ENCODE measurements at regions not wholly inside any gene's neighbourhood (a gene's known extent, or its start where the extent isn't known, plus 50 kb on each side); places are given as distances from the start of the nearest gene placed in this dataset.

DNA sequence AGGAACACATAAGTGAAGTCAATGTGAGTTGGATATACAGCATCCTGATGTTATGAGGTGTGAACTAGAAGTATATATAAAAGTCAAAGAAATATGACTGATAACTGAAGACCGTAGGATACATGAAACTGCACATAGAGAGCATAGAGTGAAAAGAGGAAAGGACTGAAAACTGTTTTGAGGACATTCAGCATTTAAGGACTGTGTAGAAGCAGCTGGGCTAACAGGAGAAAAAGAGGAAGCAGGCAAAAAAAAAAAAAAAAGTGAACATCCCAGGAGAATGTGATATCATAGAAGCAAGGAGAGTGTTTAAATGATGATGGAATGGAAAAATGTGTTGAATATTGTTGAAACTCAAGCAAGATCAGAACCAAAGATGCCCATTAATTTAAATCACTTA lies 363.5 kb downstream of the PCDH20 start:
- H3K27ac ChIP-seq (ENCODE audit: low read depth, low read length): no peak overlapping the region
- H3K27me3 ChIP-seq (ENCODE audit: control insufficient read depth, insufficient read depth, low read length): no peaks in the 10 kb centered on the region
- H3K4me3 ChIP-seq (ENCODE audit: low read length): no peak overlapping the region
- H3K4me1 ChIP-seq (ENCODE audit: control insufficient read depth, insufficient read depth, low read length): no peaks in the 10 kb centered on the region
- no peak overlapping the region for H3K9ac ChIP-seq (ENCODE audit: low read length)
- H3K36me3 ChIP-seq (ENCODE audit: control insufficient read depth, insufficient read depth, low read length): no peaks in the 10 kb centered on the region

DNA sequence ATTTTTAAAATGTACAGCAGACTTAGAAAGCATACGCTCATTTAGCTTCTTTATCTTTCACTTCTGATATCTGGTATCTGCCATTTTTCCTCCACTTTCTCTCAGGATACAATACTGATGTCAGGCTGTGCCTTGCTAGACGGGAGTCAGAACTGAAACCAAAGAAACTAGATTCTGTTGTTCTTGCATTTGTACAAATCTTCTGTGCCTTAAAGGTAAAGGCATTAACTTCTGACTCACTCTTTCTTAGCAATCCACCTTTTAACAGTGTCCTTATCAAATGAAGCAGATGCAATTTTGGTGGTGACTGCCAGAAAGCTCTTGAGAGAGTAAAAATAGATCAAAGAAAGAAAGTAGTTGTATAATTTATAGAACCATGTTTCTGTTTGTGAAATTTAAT lies 370.4 kb downstream of the PCDH20 start:
- Histone ChIP-seq H3K4me3 (ENCODE audit: low read length) (no peak overlapping the region), H3K27ac (ENCODE audit: low read depth, low read length) (no peak overlapping the region), H3K4me1 (ENCODE audit: control insufficient read depth, insufficient read depth, low read length) (peaks cover 5% of the 10 kb centered on the region), H3K9ac (ENCODE audit: low read length) (no peak overlapping the region), H3K36me3 (ENCODE audit: control insufficient read depth, insufficient read depth, low read length) (no peaks in the 10 kb centered on the region), H3K27me3 (ENCODE audit: control insufficient read depth, insufficient read depth, low read length) (no peaks in the 10 kb centered on the region)

DNA sequence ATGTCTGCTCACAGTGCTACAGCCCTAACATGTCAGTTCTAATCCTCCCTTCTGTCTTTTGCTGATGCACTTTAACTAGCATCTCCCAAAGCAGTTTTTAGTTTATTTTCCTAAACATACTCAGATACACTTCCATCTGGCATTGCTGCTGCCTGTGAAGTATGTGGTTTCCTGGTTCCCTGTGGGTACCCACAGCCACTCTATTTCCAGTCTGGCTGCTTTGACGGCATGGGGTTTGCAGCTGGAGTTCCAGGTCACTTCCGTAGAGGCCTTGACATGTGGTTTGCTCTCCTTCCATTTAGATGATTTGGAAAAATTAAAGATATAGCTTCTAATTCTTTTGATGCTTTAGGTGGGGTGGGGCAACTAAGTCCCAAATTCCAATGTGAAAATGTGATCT lies 375.5 kb downstream of the PCDH20 start:
- H3K36me3 ChIP-seq (ENCODE audit: control insufficient read depth, insufficient read depth, low read length): no peaks in the 10 kb centered on the region
- H3K9ac ChIP-seq (ENCODE audit: low read length): no peak overlapping the region
- no peak overlapping the region for H3K4me3 ChIP-seq (ENCODE audit: low read length)
- no peak overlapping the region for H3K27ac ChIP-seq (ENCODE audit: low read depth, low read length)
- no peaks in the 10 kb centered on the region for H3K27me3 ChIP-seq (ENCODE audit: control insufficient read depth, insufficient read depth, low read length)
- H3K4me1 ChIP-seq (ENCODE audit: control insufficient read depth, insufficient read depth, low read length): no peaks in the 10 kb centered on the region

DNA sequence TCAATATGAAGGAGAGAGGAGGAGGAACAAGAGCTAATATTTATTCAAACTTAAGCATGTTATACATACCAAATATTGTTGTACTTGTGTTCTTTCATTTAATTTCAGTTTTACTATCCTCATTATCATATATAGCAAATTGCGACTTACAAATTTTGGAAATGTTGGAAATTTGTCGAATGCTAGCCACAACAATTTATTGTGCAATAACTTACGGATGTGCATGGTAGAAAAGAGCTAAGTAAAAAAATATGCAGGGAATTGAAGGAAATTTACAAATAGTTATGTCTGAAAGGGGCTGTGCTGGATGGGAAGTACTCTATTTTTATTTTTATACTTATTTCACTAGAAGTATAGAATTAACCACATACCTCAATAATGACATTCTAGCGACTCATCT lies 376.3 kb downstream of the PCDH20 start:
- Histone ChIP-seq H3K27ac (ENCODE audit: low read depth, low read length) (no peak overlapping the region), H3K4me3 (ENCODE audit: low read length) (no peak overlapping the region), H3K27me3 (ENCODE audit: control insufficient read depth, insufficient read depth, low read length) (no peaks in the 10 kb centered on the region), H3K4me1 (ENCODE audit: control insufficient read depth, insufficient read depth, low read length) (no peaks in the 10 kb centered on the region), H3K36me3 (ENCODE audit: control insufficient read depth, insufficient read depth, low read length) (no peaks in the 10 kb centered on the region), H3K9ac (ENCODE audit: low read length) (no peak overlapping the region)

DNA sequence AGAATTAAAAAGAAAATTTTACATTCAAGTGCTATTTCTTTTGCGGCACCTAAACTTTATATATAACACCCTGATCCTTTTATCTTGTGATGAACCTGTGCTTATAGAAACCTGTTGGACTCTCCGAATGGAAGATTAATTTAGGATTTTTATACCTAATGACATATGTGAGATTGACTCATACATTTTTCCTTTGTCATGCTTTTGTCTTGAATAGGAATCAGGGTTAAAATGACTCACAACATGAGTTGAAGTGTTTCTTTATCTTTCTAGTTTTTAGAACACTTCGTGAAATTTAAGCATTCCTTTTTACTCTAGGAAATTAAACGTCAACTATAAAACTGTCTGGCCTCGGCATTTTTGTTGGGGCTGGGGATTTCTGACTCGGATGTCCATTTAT lies 378.9 kb downstream of the PCDH20 start:
- no peaks in the 10 kb centered on the region for H3K4me1 ChIP-seq (ENCODE audit: control insufficient read depth, insufficient read depth, low read length)
- no peak overlapping the region for H3K4me3 ChIP-seq (ENCODE audit: low read length)
- H3K36me3 ChIP-seq (ENCODE audit: control insufficient read depth, insufficient read depth, low read length): no peaks in the 10 kb centered on the region
- no peak overlapping the region for H3K9ac ChIP-seq (ENCODE audit: low read length)
- no peak overlapping the region for H3K27ac ChIP-seq (ENCODE audit: low read depth, low read length)
- H3K27me3 ChIP-seq (ENCODE audit: control insufficient read depth, insufficient read depth, low read length): no peaks in the 10 kb centered on the region

DNA sequence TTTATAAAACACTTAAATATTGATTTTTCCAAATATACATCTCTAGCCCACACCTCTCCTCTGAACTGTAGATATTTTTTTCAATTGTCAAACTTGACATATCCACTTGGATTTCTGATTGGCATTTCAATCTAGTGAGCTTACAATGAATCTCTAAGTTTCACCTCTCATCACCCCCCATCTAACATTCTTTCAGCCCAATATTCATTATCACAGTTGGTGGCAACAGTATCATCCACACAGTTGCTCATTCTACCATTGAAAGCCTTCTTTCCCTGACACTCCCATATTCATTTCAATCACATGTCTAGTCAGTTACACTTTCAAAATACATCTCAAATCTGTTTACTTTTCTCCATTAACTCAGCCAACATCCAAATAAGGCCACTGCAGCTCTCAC lies 385.2 kb downstream of the PCDH20 start:
- no peaks in the 10 kb centered on the region for H3K36me3 ChIP-seq (ENCODE audit: control insufficient read depth, insufficient read depth, low read length)
- H3K27ac ChIP-seq (ENCODE audit: low read depth, low read length): no peak overlapping the region
- no peaks in the 10 kb centered on the region for H3K27me3 ChIP-seq (ENCODE audit: control insufficient read depth, insufficient read depth, low read length)
- H3K4me1 ChIP-seq (ENCODE audit: control insufficient read depth, insufficient read depth, low read length): no peaks in the 10 kb centered on the region
- H3K9ac ChIP-seq (ENCODE audit: low read length): no peak overlapping the region
- no peak overlapping the region for H3K4me3 ChIP-seq (ENCODE audit: low read length)

DNA sequence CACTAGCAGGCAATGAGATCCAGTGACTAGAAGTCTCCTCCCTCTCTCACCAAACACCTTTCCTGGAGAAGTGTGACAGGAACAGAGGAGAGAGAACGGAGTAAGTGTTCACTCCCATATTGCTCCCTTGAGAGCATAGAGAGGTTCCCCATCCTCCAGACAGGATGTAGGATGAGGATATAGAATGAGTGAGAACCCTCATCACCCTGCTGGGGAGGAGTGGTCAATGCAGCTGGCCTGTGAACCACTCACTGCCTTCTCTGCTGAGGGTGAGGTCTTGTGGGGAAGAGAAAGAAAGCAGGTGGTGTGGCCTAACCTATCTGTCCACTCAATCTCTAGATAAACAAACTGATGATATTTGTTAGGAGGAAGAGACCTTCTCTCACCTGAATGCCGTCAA lies 386.6 kb downstream of the PCDH20 start:
- H3K4me1 ChIP-seq (ENCODE audit: control insufficient read depth, insufficient read depth, low read length): no peaks in the 10 kb centered on the region
- no peak overlapping the region for H3K9ac ChIP-seq (ENCODE audit: low read length)
- no peaks in the 10 kb centered on the region for H3K27me3 ChIP-seq (ENCODE audit: control insufficient read depth, insufficient read depth, low read length)
- H3K36me3 ChIP-seq (ENCODE audit: control insufficient read depth, insufficient read depth, low read length): no peaks in the 10 kb centered on the region
- no peak overlapping the region for H3K4me3 ChIP-seq (ENCODE audit: low read length)
- H3K27ac ChIP-seq (ENCODE audit: low read depth, low read length): no peak overlapping the region

DNA sequence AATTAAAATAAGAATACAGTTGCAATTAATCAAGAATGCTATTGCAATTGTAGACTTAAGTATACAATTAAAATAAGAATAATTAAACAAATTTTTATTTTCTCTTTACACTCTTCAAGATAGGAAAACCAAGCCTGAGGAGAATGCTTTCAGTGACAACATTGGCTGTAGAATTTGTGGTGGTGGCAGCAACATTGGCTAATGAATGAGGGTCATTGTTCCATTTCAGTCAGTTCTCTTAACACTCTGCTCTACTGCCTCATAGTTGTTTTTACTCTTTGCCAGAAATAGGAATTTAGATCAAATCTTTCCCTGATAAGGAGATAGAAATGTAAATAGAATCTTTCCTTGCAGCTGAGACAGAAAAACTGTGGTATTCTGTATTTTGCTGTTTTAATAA lies 391.6 kb downstream of the PCDH20 start:
- Histone ChIP-seq H3K9ac (ENCODE audit: low read length) (no peak overlapping the region), H3K27me3 (ENCODE audit: control insufficient read depth, insufficient read depth, low read length) (no peaks in the 10 kb centered on the region), H3K27ac (ENCODE audit: low read depth, low read length) (no peak overlapping the region), H3K36me3 (ENCODE audit: control insufficient read depth, insufficient read depth, low read length) (no peaks in the 10 kb centered on the region), H3K4me3 (ENCODE audit: low read length) (no peak overlapping the region), H3K4me1 (ENCODE audit: control insufficient read depth, insufficient read depth, low read length) (no peaks in the 10 kb centered on the region)

DNA sequence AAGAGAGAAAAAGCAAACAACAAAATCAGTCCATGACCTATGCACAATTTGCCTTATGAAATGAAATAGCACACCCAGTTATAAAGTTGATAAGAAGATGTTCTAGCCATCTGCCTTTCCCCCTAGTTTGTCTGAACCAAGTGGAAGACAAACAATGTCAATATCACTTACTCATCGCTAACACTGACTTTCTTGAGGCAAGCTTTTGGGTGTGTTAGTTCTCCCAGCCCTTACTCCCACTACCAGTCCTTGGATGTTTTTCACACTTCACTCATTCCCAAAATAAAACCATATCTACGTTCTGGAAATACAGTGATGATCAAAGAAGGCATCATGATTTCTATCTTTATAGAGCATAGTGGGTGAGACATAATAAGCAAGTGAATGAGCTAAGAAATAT lies 393.8 kb downstream of the PCDH20 start:
- Histone ChIP-seq H3K27me3 (ENCODE audit: control insufficient read depth, insufficient read depth, low read length) (no peaks in the 10 kb centered on the region), H3K36me3 (ENCODE audit: control insufficient read depth, insufficient read depth, low read length) (no peaks in the 10 kb centered on the region), H3K27ac (ENCODE audit: low read depth, low read length) (no peak overlapping the region)

DNA sequence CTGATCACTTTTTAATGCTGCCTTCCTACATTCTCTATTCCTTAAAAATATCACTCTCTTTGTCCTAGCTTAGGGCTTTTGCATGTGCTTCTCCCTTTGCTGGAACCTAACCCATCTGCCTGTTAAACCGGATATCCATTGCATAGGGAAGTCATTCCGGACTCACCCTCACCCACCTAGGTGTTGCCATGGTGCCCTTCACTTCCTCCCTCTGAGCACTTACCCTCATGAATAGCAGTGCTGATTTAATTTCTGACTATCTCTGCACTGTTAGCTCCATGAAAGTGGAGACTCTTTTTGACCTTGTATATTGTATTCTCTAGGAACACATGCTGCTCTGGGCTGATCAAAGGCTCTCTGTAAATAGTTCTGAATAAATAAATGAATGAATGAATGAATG lies 401.9 kb downstream of the PCDH20 start:
- Histone ChIP-seq H3K36me3 (ENCODE audit: control insufficient read depth, insufficient read depth, low read length) (no peaks in the 10 kb centered on the region), H3K27ac (ENCODE audit: low read depth, low read length) (no peak overlapping the region), H3K9ac (ENCODE audit: low read length) (no peak overlapping the region), H3K27me3 (ENCODE audit: control insufficient read depth, insufficient read depth, low read length) (no peaks in the 10 kb centered on the region), H3K4me3 (ENCODE audit: low read length) (no peak overlapping the region), H3K4me1 (ENCODE audit: control insufficient read depth, insufficient read depth, low read length) (no peaks in the 10 kb centered on the region)

More for the DNA sequence above, 393.8 kb downstream of the PCDH20 start:
- Histone ChIP-seq H3K9ac (ENCODE audit: low read length) (no peak overlapping the region), H3K4me1 (ENCODE audit: control insufficient read depth, insufficient read depth, low read length) (no peaks in the 10 kb centered on the region), H3K4me3 (ENCODE audit: low read length) (no peak overlapping the region)

DNA sequence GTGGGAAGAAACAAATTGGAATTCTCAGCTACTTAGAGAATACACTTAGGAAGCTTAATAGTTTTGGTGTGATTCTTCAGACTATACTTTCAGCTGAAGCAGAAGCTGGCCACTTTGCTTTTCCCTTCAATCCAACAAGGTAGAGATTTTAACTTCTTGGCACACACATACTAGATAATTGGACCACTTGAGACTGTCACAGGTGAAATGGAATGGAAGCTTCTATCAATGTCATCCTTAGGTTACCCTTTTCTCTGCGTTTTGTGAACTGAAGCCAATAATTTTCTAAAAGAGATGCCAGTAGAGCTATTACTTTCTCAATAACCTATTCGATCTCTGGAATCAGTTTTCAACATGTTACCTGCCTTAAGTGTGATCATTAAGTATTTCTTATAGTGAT lies 405.3 kb downstream of the PCDH20 start:
- no peak overlapping the region for H3K9ac ChIP-seq (ENCODE audit: low read length)
- H3K4me1 ChIP-seq (ENCODE audit: control insufficient read depth, insufficient read depth, low read length): no peaks in the 10 kb centered on the region
- H3K27ac ChIP-seq (ENCODE audit: low read depth, low read length): no peak overlapping the region
- H3K27me3 ChIP-seq (ENCODE audit: control insufficient read depth, insufficient read depth, low read length): no peaks in the 10 kb centered on the region
- no peak overlapping the region for H3K4me3 ChIP-seq (ENCODE audit: low read length)
- no peaks in the 10 kb centered on the region for H3K36me3 ChIP-seq (ENCODE audit: control insufficient read depth, insufficient read depth, low read length)

DNA sequence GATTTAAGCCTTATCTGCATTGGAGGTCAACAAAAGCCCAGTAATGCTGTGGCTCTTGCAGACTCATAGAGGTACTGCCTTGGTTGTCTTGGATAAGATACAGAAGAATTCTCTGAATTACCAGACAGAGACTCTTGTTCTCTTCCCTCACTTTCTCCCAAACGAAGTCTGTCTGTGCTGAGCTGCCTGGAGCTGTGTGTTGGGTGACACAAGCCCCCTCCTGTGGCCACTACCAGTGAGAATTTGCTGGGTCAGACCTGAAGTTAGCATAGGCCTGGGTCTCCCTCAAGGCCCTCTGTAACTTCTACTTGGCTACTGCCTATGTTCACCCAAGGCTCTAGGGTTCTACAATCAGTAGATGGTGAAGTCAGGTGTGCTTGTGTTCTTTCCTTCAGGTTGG lies 413.0 kb downstream of the PCDH20 start:
- Histone ChIP-seq H3K27me3 (ENCODE audit: control insufficient read depth, insufficient read depth, low read length) (no peaks in the 10 kb centered on the region), H3K4me1 (ENCODE audit: control insufficient read depth, insufficient read depth, low read length) (no peaks in the 10 kb centered on the region), H3K36me3 (ENCODE audit: control insufficient read depth, insufficient read depth, low read length) (no peaks in the 10 kb centered on the region), H3K27ac (ENCODE audit: low read depth, low read length) (no peak overlapping the region), H3K9ac (ENCODE audit: low read length) (no peak overlapping the region), H3K4me3 (ENCODE audit: low read length) (no peak overlapping the region)

DNA sequence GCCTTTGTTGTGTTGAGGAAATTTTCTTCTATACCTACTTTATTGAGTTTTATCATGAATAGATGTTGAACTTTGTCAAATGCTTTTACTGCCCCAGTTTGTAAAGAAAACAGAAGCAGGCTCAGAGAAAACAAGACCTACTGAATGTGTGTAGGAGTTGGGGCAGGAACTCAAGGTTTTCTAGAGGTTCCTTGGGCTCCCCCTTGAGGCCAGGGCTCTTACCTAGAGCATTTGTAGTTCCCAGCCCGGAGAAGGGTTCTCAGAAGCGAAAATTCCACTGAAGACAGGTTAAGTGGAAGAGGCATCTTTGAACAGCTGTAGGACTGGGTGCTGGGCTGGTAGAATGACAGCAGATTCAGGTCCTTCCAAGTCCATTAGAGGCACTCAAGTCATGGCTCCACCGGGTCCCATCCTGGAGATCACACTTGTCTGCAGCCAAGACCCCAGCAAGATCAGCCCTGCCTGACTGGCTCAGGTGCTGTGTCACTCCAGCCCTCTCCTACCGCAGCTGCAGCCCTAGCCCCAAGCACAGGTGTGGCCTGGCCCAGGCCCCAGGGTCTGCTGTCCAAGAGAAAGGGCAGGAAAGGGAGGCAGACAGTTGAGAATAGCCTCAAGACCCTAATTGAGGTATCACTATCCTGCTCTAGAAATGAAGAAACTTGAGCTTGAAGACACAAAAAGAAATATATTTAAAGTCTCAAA lies 425.5 kb downstream of the PCDH20 start:
- Histone ChIP-seq H3K4me1 (ENCODE audit: control insufficient read depth, insufficient read depth, low read length) (no peaks in the 10 kb centered on the region), H3K9ac (ENCODE audit: low read length) (no peak overlapping the region), H3K27ac (ENCODE audit: low read depth, low read length) (no peak overlapping the region), H3K36me3 (ENCODE audit: control insufficient read depth, insufficient read depth, low read length) (no peaks in the 10 kb centered on the region), H3K4me3 (ENCODE audit: low read length) (no peak overlapping the region), H3K27me3 (ENCODE audit: control insufficient read depth, insufficient read depth, low read length) (no peaks in the 10 kb centered on the region)

Data from rectal smooth muscle tissue (tissue), 1 donor.